ENCODE measurements at regions not wholly inside any gene's neighbourhood (a gene's known extent, or its start where the extent isn't known, plus 50 kb on each side); places are given as distances from the start of the nearest gene placed in this dataset.

DNA sequence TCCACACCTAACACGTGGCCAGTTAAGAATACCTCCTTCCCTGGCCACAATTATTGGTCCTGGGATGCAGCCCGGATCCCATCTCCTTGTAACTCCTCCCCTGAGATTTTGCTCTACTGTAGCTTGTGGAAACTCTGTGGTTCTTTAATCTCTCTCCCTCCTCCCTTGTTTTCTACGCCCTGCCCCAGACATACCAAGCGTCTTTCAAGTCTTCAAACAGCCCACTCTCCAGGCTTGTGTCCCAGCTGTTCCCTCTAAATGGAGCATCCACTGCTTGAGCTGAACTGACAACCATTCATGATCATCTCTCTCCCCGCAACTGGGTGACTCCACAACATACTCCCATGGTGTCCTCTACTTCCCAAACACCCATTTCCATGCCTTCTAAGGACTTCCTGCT, 111.6 kb downstream of the SIPA1L2 start:
- no peak for DNase-seq

DNA sequence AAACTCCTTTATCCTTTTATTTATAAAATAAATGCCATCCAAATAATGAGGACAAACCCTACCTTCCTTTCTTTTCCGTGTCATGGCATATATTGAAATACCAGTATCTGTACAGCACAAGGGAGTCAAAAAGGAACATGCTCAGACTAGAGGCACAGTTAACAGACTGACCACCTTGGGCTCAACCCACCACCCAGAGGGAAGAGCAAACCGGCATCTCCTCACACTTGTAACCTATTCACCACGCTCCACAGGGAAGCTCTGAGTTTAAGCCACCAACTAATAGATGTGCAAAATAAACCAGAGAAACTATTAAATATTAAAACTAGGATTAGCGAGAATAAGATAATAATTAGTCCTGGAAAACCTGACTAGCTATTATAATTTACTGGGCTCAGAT, 112.7 kb downstream of the SIPA1L2 start:
- DNase-seq, result no peak

DNA sequence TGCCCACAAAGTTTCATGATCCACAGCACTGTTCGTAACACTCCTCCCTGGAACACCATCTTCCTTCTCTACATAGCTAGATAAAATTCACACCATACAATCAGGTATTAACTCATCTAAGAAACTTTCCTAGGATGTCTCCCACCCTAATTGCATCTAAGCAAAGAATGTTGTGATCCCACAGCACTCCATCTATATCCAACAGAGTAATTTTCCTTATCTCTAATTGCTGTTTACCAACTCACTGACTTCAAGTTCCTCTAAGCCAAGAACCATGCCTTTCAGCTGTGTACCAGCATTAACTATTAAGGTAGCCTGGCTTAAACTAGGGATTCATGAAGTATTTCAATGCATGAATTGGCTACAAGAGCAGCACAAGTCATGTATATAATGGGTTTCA, 114.2 kb downstream of the SIPA1L2 start:
- DNase-seq, result no peak

DNA sequence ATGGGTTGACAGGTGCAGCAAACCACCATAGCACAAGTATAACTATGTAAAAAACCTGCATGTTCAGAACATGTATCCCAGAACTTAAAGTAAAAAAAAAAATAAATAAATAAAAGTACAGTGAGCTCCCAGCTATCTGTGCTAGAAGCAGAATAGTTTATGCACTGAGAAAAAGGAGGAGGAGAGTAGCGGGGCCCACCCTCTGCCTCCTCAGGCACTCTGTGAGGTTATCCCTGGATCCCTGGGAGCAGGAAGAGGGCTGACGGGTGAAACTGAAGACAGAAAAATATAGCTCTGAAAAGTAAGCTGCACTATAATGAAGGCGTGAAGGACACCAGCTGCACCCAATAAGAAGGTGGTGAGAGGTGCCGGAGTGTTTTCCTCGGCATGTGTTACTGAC, 117.2 kb downstream of the SIPA1L2 start:
- no peak for DNase-seq

DNA sequence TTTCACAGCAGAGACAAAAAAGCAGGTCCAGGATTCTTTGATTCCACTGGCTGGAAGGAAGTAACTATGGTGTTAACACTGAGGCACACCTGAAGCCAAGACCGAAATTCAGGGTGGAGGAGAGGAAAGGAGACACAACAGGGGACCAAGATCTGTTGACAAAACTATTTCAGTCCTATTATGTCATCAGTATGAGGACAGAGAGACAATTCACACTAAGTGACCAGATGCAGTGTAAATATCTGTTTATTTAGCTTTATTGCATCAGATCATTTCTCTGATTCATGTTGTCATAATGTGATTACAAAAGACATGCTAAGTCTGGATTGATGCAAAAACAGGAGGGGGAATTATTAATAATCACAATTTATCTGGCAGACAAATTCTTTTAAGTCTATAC, 118.8 kb downstream of the SIPA1L2 start:
- peak; percentile 78 for DNase-seq

- no peak for DNase-seq
Measured at GRCh38 chr1:232510367-232511110, 119.4 kb downstream of the SIPA1L2 start.

GRCh38 chr1:232509570-232509969, 120.4 kb downstream of the SIPA1L2 start:
- DNase-seq, result no peak

GRCh38 chr1:232508130-232508701, 121.7 kb downstream of the SIPA1L2 start:
- DNase-seq, result no peak

DNA sequence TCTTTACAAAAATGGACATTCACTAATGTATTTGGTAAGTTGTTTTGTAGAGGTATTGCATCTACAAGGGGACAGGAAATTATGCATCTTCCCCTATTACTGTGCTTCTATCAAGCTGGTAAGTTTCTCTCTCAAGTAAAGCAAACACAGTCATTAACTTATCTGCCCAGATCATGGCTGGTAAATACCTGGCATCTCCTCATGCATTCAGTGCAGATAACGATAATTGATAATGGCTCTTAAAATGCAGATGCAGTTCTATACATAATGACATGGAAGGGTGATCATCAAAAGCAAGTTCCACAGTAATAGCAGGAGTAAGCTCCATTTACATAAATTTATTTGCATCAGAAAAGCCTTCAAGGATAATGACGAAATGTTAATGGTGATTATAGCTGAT, 122.4 kb downstream of the SIPA1L2 start:
- DNase-seq, result no peak

GRCh38 chr1:232505884-232506283, 124.0 kb downstream of the SIPA1L2 start:
- no peak for DNase-seq

DNA sequence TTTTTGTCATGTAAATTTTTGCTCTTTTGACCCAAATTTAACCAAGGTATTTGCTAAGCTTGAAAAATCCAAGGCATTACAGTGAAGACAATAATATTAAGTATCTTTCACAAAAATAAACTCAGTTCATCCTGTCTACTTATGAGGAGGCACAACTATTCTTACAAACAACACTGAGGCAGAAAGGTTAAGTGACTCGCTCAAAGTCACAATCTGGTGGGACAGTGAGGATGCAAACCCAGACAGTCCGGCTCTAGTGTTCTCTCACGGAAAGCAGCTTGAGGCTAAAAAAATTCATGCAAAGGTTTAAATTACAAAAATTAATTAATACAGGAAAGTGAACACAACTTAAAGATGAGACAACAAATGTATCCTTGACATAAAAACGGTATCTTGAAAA, 125.3 kb downstream of the SIPA1L2 start:
- no peak for DNase-seq

- DNase-seq, result no peak
Measured at GRCh38 chr1:232503497-232503896, 126.4 kb downstream of the SIPA1L2 start.

GRCh38 chr1:232501854-232502253, 128.1 kb downstream of the SIPA1L2 start:
- no peak for DNase-seq

- no peak for DNase-seq
Measured at GRCh38 chr1:232499188-232499587, 130.7 kb downstream of the SIPA1L2 start.

DNA sequence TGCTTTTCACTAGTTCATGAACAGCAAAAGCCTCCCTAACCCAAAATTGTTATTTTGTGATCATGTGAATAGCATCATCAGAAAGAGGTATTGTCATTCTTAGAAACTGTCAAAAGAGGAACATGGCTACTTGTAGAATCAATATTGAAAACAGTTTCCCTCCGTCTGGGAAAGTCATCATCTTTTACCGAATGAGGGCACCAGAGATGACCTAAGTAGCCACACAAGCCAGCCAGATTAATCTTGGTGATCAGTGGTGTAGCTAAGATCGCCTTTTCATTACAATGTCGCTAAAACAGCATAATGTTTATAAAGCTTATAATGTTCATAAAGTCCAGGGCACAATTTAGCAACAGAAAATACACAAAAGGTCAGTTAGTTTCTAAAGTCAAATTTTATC, 136.1 kb downstream of the SIPA1L2 start:
- no peak for DNase-seq

GRCh38 chr1:232489256-232489655, 140.7 kb downstream of the SIPA1L2 start:
- DNase-seq, result no peak

DNA sequence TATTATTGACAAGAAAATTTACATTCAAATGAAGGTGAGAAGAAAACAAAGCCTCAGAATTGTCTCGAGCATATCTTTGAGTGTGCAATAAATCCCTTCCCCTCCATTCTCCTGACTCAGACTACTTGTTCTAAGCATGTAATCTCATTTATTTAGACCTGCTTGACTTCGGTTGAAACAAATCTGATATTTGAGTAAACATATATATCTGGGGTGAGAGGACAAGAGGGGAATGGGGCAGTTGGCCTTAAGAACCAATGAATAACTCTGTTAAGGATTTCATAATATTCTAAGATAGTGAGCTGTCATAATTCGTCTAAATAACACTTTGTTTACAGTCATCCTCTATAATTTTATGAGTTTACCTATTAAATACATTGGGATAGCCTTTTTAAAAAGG, 142.7 kb downstream of the SIPA1L2 start:
- DNase-seq, result no peak

DNA sequence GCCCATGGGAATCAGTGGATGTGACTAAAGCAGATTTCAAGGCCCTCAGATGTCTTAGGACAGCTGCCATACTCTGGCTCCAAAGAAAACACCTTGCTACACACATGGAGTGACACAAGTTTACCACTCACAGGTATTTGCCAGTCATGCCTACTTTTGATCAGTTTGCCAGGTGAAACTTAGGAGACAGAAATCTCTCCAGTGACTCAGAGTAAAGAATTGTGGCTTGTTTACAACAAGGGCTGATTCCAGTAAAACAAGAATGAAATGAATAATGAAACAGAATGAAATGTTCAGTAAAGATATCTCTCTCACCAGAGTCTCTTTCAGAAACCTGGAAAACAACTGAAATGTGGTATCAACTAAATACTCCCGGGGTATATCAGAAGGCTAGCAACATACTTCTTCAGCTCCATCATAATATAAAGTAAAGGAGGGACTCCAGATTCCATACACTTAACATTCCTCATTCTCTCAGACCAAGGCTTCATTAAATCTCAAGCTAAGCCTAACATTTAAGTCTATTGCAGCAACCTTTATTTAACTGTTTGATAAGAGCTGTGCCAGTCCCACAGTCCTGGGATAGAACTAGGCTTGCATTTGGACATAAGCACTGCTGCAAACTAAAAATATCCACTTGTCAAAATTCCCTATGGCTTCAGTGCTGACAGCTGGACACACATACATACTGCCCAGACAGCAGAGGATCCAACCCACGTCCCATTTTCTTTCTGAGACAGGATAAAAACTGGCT, 143.3 kb downstream of the SIPA1L2 start:
- DNase-seq, result no peak

- no peak for DNase-seq
Measured at GRCh38 chr1:232486006-232486405, 143.9 kb downstream of the SIPA1L2 start.

DNA sequence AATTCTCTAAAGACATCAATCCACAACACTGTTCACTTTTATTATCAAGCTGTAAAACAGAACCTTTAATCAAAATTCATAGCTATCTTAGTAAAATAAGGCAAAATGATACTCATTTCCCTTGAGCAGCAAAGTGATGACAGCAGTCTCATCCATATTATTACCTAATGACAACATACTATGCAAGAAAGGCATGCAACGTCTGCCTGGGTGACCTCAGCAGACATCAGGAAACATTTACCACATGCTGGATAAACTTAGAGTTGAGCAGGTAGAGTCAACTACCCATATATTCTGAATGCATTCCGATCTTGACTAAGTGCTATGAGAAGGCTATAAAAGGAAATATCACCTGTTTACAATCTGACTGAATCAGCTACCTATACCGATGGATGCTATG, 145.1 kb downstream of the SIPA1L2 start:
- no peak for DNase-seq

- DNase-seq, result no peak
Measured at GRCh38 chr1:232483826-232484225, 146.1 kb downstream of the SIPA1L2 start.

- DNase-seq, result no peak
Measured at GRCh38 chr1:232481091-232481490, 148.8 kb downstream of the SIPA1L2 start.

DNA sequence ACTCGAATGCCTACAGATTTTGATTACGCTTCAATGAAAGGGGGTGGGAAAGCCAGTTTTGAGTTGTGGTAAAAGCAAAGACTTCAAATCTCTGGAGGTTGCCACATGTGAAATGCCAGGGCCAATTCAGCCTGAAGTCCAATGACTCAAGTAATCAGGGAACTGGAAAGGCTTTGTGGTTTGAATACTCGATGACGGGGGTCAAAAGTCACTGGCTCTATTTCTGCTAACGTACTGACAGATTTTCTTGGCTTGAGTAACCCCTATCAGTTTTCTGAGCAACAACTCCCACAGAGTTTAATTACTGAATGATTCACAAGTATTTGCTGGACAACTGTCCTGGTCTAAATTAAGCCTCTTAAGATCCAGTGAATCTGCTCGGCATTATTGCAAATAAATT, 152.2 kb downstream of the SIPA1L2 start:
- DNase-seq, result no peak

- no peak for DNase-seq
Measured at GRCh38 chr1:232476538-232476950, 153.4 kb downstream of the SIPA1L2 start.
